Nephron progenitor cell (in vitro differentiated cells): ENCODE measurements at regions not wholly inside any gene's neighbourhood (a gene's known extent, or its start where the extent isn't known, plus 50 kb on each side); places are given as distances from the start of the nearest gene placed in this dataset.

Experiments
- DNase-seq: peaks from one replicate; pipeline ENCODE4 v3.0.0; 2021
- H3K27ac Mint-ChIP-seq: 2 replicates; pipeline ENCODE4 v1.8.0; 2021; ENCODE audit warnings: mild to moderate bottlenecking, moderate library complexity, mixed read lengths
- H3K27me3 Mint-ChIP-seq: 2 replicates; pipeline ENCODE4 v1.8.0; 2021; ENCODE audit warnings: mild to moderate bottlenecking, low read depth, mixed read lengths; ENCODE audit not compliant: poor library complexity
- H3K36me3 Mint-ChIP-seq: 2 replicates; pipeline ENCODE4 v1.8.0; 2021; ENCODE audit warnings: low read depth, mixed read lengths
- H3K4me1 Mint-ChIP-seq: 2 replicates; pipeline ENCODE4 v1.8.0; 2021; ENCODE audit warnings: mixed read lengths
- H3K4me3 Mint-ChIP-seq: 2 replicates; pipeline ENCODE4 v1.8.0; 2021; ENCODE audit warnings: mild to moderate bottlenecking, moderate library complexity, mixed read lengths
- H3K9me3 Mint-ChIP-seq: 2 replicates; pipeline ENCODE4 v1.8.0; 2021; ENCODE audit warnings: mild to moderate bottlenecking, moderate library complexity, mixed read lengths
- CTCF ChIP-seq: fragments of 200-600 bp; sonication (generic); IDR thresholded peaks from 2 replicates; pipeline ENCODE4 v1.5.0; 2021; ENCODE audit warnings: antibody characterized with exemption

- Mint-ChIP-seq H3K4me1 (peaks cover 55% of the 10 kb centered on the region), H3K36me3 (no peaks in the 10 kb centered on the region), H3K4me3 (no peak overlapping the region), H3K9me3 (peaks cover 20% of the 10 kb centered on the region), H3K27ac (peak overlapping the region; percentile 45), H3K27me3 (peaks cover 65% of the 10 kb centered on the region)
- no peak for TF ChIP-seq CTCF
- no peak for DNase-seq
These were observed 76.1 kb upstream of the RTL6 start for GRCh38 chr22:44574057-44574639.

GRCh38 chr22:44573451-44573850, 75.4 kb upstream of the RTL6 start:
- no peak for DNase-seq
- no peak for TF ChIP-seq CTCF
- H3K36me3 Mint-ChIP-seq, result no peaks in the 10 kb centered on the region
- peaks cover 27% of the 10 kb centered on the region for H3K9me3 Mint-ChIP-seq
- H3K27me3 Mint-ChIP-seq, result peaks cover 61% of the 10 kb centered on the region
- peaks cover 59% of the 10 kb centered on the region for H3K4me1 Mint-ChIP-seq
- peak overlapping the region; percentile 39 for H3K27ac Mint-ChIP-seq
- H3K4me3 Mint-ChIP-seq, result no peak overlapping the region

GRCh38 chr22:44572414-44573207, 74.6 kb upstream of the RTL6 start:
- DNase-seq, result no peak
- no peak for TF ChIP-seq CTCF
- H3K36me3 Mint-ChIP-seq, result no peaks in the 10 kb centered on the region
- H3K27me3 Mint-ChIP-seq, result peaks cover 59% of the 10 kb centered on the region
- H3K9me3 Mint-ChIP-seq, result peaks cover 35% of the 10 kb centered on the region
- peaks cover 63% of the 10 kb centered on the region for H3K4me1 Mint-ChIP-seq
- H3K4me3 Mint-ChIP-seq, result no peak overlapping the region
- no peak overlapping the region for H3K27ac Mint-ChIP-seq

- Mint-ChIP-seq H3K4me1 (peaks cover 63% of the 10 kb centered on the region), H3K9me3 (peaks cover 40% of the 10 kb centered on the region), H3K27me3 (peaks cover 55% of the 10 kb centered on the region), H3K4me3 (no peak overlapping the region), H3K27ac (no peak overlapping the region), H3K36me3 (no peaks in the 10 kb centered on the region)
- no peak for DNase-seq
- no peak for TF ChIP-seq CTCF
These were observed 73.8 kb upstream of the RTL6 start for GRCh38 chr22:44571566-44572413.

GRCh38 chr22:44570476-44571445, 72.7 kb upstream of the RTL6 start:
- no peak overlapping the region for H3K4me3 Mint-ChIP-seq
- H3K9me3 Mint-ChIP-seq, result peaks cover 45% of the 10 kb centered on the region
- peaks cover 51% of the 10 kb centered on the region for H3K27me3 Mint-ChIP-seq
- no peak for TF ChIP-seq CTCF
- no peak for DNase-seq
- H3K27ac Mint-ChIP-seq, result no peak overlapping the region
- H3K36me3 Mint-ChIP-seq, result no peaks in the 10 kb centered on the region
- H3K4me1 Mint-ChIP-seq, result peaks cover 58% of the 10 kb centered on the region
